ENCODE measurements at regions not wholly inside any gene's neighbourhood (a gene's known extent, or its start where the extent isn't known, plus 50 kb on each side); places are given as distances from the start of the nearest gene placed in this dataset.

DNA sequence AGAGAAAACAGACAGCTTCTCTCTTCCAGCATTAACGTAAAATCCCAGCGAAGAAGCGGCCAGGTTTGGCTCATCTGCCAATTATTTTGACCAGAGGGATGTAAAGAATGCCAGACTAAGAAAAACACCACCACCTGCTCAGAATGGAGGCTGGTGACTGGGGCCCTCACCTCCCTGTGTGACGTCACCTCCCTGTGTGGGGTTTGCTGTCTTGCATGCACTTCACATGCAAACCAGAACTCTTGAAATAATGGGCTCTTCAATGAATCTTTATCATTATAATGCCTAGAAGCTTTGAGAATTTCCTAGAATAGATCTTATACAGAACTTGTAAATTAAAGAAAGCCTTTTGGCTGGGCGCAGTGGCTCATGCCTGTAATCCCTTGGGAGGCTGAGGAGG lies 101.8 kb upstream of the WAC start:
- TF ChIP-seq JUN (IDR thresholded peaks at IDR 0.05; ENCODE audit: borderline replicate concordance, insufficient read depth, insufficient read length, low read depth) (no peak), EZH2 (IDR thresholded peaks at IDR 0.05; ENCODE audit: borderline replicate concordance, low read depth, low read length, severe bottlenecking) (no peak), POLR2AphosphoS5 (IDR thresholded peaks at IDR 0.05; ENCODE audit: insufficient read depth, low read depth, low read length) (no peak)
- TF ChIP-seq, protein P1, sequence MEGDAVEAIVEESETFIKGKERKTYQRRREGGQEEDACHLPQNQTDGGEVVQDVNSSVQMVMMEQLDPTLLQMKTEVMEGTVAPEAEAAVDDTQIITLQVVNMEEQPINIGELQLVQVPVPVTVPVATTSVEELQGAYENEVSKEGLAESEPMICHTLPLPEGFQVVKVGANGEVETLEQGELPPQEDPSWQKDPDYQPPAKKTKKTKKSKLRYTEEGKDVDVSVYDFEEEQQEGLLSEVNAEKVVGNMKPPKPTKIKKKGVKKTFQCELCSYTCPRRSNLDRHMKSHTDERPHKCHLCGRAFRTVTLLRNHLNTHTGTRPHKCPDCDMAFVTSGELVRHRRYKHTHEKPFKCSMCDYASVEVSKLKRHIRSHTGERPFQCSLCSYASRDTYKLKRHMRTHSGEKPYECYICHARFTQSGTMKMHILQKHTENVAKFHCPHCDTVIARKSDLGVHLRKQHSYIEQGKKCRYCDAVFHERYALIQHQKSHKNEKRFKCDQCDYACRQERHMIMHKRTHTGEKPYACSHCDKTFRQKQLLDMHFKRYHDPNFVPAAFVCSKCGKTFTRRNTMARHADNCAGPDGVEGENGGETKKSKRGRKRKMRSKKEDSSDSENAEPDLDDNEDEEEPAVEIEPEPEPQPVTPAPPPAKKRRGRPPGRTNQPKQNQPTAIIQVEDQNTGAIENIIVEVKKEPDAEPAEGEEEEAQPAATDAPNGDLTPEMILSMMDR (IDR thresholded peaks at IDR 0.05; ENCODE audit: extremely low read depth in 1 of 2, insufficient read depth in 1 of 2, low read depth in 1 of 2, low read length in 2 of 2), result no peak
